ENCODE measurements at regions not wholly inside any gene's neighbourhood (a gene's known extent, or its start where the extent isn't known, plus 50 kb on each side); places are given as distances from the start of the nearest gene placed in this dataset.

DNA sequence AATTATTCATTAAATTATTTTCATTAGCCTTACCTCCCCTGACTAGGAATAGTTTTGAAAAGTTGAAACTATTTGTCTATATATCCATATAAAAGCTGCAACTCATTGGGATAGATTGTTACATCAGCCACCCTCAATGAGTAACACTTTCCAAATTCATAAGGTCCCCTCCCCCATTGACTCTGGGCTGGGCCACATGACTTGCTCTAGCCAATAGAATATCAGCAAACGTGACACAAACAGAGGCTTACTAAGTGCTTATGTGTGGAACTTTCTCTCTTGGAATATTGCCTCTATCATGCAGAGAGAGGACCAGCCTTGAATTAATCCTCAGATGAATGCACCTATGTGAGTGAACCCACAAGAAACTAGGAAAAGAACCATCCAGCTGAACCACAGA, 213.7 kb downstream of the CCDC59 start:
- TF ChIP-seq, protein P1, sequence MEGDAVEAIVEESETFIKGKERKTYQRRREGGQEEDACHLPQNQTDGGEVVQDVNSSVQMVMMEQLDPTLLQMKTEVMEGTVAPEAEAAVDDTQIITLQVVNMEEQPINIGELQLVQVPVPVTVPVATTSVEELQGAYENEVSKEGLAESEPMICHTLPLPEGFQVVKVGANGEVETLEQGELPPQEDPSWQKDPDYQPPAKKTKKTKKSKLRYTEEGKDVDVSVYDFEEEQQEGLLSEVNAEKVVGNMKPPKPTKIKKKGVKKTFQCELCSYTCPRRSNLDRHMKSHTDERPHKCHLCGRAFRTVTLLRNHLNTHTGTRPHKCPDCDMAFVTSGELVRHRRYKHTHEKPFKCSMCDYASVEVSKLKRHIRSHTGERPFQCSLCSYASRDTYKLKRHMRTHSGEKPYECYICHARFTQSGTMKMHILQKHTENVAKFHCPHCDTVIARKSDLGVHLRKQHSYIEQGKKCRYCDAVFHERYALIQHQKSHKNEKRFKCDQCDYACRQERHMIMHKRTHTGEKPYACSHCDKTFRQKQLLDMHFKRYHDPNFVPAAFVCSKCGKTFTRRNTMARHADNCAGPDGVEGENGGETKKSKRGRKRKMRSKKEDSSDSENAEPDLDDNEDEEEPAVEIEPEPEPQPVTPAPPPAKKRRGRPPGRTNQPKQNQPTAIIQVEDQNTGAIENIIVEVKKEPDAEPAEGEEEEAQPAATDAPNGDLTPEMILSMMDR (IDR thresholded peaks at IDR 0.05 in 4 of 5, conservative IDR thresholded peaks at IDR 0.05 in 1 of 5): no peak
- no peak for TF ChIP-seq POLR2A (IDR thresholded peaks at IDR 0.05)

All from gastrocnemius medialis (tissue), 4 donors.